HG02870 (cell line): ENCODE measurements at regions not wholly inside any gene's neighbourhood (a gene's known extent, or its start where the extent isn't known, plus 50 kb on each side); places are given as distances from the start of the nearest gene placed in this dataset.

Experiments
- ATAC-seq: cut with Tn5 transposase; IDR thresholded peaks from one replicate; pipeline ENCODE4 v1.9.1; 2021; ENCODE audit warnings: mild to moderate bottlenecking, moderate library complexity; ENCODE audit not compliant: unreplicated experiment

DNA sequence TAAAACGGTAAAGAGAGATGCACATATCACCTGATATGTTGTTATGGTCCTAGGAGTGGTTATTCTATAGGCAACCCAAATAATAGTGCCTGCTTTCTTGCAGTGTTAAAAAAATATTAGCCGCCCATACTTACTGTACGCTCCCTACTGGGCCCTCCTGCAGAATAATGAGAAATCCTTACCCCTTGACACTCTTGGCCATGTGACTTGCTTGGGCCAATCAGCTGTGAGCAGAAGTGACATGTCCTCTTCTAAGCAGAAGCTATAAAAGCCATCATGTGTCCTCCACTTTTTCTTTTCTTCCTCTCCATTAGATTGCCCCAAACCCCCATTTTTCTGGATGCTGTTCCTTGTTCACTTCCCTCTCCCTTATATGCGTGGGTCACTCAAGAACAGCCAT, 90.5 kb upstream of the SPRED2 start:
- ATAC-seq, result no peak

DNA sequence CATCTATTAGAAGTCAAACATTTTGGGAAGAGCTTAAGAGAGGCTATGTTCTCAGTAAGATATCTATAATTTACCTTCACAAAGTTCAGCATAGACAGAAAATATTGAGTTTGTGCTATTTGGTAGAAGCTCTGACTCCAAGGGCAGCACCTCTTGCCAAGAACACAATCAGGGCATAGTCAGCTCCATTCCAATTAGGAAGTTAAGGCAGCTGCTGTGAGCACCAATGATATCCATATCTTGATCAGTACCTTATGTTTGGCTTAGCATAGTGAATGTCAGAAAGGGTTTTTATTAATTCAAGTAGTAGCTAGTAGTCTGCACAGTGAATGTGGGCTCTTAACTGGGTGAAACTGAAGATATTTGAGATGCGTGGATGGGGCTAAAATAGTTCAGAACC, 86.4 kb upstream of the SPRED2 start:
- no peak for ATAC-seq

DNA sequence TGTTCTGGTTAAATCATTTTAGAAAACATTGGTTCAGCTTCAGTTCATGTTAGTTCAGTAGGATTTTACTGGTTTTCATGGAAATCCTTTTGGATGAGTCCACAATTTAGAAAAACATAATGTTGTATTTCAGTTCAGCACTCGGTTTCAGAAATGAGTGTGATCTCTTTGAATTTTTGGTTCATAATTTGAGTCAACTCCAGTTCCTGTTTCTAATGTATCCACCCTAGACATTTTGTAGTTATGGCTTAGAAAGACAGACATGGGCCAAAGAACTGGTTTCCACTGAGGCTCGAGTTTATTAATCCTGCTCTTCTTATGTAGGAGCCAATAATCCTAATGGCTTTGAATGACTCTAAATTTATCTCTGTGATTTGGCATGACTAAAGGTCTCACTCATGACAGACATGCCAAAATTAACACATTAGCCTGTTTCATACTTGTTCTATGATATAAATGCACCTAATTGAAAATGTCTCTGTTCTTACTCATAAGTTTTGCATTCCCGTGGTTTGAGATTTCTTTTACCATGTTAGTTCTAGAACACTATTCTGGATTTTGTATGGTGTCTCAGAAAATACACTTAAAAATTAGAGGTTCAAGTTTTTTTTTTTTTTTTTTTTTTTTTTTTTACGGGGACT, 82.3 kb upstream of the SPRED2 start:
- no peak for ATAC-seq

DNA sequence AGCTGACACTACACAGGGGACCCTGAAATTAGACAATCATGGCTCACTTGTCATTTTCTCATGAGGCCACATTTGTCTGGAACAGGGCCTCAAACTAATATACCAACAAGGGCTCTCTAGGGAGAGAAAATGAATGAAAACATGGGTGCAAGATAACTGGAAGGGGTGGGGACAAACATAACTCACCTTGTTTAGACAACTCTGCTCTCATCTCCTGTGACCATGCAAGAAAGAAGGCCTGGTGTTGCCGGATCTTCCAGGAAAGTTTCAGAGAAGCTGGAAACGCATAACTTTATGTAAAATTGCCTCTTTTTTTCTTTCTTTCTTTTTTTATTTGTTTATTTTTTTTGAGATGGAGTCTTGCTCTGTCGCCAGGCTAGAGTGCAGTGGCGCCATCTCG, 80.4 kb upstream of the SPRED2 start:
- no peak for ATAC-seq

DNA sequence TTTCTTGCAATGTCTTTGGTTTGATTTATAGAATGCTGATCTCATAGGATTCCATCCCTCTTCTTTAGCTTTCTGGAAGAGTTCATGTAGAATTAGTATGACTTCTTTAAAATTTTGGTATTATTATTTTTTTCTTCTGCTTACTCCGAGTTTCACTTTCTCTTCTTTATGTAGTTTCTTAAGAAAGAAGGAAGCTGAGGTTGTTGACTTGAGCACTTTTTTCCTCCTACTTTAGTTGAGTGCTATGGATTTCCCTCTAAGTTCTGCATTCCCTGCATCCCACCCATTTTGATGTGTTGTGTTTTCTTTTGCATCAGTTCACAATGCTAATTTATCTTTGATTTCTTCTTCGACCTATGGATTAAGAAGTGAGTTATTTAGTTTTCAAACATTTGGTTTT, 78.9 kb upstream of the SPRED2 start:
- ATAC-seq, result no peak

DNA sequence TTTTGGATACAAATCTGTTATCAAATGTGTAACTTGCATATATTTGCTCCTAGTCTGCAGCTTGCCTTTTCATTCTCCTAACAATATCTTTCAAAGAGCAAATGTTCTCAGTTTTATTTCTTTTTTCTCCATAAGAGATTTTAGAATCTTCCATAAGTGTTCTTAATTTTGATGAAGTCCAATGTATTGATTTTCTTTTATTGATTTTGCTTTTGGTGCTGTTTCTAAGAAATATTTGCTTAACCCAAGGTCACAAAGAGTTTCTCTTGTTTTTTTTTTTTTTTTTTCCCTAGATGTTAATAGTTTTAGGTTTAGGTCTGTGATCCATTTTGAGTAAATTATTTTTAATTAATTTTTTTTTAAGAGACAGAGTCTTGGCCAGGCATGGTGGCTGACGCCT, 75.8 kb upstream of the SPRED2 start:
- no peak for ATAC-seq

DNA sequence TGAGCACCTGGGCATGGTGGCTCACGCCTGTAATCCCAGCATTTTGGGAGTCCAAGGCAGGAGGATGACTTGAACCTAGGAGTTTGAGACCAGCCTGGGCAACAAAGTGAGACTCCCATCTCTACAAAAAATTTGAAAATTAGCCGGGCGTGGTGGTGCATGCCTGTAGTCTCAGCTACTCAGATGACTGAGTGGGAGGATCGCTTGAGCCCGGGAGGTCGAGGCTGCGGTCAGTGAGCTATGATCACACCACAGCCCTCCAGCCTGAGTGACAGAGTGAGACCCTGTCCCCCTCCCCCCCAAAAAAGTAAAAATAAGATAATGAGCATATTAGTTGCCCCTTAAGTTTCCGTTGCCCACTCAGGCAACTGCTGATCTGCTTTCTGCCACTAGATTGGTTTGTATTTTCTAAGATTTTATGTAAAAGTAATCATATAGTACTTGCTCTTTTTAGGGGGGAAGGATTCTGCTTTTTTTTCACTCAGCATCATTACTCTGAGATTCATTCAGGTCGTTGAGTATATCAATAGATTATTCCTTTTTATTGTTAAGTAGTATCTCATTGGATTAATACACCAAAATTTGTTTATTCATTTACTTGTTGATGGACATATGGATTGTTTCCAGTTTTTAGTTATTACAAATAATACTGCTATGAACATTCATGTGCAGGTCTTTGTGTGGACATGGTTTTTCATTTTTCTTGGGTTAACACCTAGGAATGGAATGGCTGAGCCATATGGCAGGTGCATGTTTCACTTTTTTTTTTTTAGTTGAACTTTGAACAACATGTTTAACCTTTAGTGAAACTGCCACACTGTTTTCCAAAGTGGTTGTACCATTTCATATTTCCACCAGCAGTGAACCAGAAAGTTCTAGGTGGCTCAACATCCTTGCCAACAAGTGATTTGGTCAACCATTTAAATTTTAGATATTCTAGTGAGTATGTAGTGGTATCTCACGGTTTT, 75.0 kb upstream of the SPRED2 start:
- ATAC-seq, result no peak

DNA sequence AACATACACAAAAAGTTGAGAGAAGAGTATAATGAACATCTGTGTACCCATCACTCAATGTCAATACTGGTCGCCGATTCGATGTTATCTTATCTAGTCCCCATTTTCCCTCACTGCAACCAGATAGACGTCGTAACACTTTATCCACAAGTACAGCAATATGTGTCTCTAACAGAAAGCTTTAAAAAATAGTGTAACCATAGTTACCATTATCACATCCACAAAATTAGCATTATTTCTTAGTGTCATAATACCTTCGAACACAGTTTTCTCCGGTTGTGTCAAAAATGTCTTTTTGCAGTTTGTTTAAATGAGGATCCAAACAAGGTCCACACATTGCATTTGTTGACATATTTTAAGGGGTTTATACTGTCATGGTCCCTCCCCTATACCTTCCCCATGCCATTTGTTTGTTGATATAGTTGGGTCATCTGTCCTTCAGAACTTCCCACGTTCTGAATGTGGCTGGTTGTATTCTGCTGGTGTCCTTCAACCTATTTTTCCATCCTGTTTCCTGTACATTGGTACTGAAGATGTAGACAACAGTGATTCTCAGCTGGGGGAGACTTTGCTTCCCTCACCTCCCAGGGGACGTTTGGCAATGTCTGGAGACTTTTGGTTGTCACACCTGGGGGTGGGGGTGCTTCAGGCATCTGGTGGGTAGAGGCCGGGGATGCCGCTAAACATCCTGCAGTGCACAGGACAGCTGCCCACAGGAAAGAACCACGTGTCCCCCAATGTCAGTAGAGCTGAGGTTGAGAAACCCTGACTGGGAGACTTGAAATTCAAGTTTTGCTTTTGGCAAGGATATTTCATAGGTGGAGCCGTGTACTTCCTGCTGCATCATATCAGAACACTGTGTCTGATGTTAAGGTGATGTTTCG, 72.7 kb upstream of the SPRED2 start:
- no peak for ATAC-seq

DNA sequence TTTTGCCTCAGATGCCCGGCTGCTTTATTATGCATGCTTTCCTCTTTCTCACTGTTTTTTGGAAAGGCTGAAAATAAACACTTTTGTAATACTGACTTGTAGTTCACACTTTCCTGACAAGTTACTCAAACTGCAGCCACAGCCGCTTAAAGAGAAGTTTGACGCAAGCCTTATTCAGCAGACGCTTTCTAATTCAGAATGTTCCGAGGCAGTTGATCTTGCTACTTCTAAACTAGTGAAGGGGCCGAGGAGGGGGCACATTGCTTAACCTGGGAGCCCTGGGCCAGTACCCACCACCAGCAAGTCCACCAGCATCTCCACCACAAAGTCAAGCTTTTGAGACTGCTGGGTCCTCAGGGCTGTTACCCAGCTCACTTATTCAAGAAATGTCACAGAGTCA, 71.8 kb upstream of the SPRED2 start:
- ATAC-seq, result no peak

DNA sequence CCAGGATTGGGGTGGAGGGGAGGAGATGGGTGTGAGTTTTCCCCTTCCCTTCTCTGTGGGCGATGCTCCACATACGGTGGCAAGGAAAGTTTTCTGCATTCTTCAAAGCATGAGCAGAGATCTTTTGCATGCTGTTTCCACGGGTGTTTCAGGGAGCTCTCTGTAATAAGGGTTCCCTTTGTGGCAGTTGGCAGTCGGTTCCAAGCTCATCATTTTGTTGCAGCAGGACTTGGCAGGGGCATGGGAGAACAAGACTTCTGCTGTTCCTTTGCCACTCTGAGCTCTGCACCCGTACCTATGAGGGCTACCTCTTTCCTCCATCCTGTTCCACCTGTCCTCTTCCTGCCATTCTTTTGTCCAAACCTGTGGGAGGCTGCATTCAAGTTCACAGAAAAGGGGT, 71.3 kb upstream of the SPRED2 start:
- ATAC-seq, result no peak

DNA sequence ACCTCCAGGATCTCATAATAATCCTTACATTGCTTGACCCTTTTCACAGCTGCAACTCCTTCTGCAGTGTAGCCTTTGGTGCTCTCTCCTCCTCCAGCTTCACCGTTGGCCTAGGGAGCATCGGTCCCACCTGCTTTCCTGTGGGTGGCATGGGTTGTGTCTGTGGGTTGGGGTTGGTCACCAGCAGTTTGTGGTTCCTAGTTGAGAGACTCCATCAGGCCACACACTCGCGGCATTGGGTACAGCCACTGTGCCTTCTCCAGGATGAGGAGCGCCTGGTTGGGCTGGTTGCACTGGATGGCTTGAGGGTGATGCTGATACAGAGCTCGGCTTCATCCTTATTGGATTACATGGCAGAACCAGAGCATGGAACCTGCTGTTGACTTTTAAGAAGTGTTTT, 69.4 kb upstream of the SPRED2 start:
- ATAC-seq, result no peak

DNA sequence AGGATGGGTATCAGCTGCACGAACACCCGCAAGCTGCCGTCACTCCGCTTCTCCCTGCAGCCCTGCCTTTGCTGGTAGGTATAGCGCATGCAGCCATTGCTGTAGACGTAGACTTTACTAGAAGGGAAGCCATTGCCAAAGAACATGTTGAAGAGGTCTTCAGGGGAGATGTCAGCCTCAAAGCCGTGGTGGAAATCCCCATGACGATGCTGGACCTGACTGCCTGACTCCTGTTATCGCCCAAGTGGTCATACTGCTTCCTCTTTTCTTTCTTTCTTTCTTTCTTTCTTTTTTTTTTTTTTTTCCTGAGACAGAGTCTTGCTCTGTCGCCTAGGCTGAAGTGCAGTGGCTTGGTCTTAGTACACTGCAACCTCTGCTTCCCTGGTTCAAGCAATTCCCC, 68.7 kb upstream of the SPRED2 start:
- ATAC-seq, result no peak

DNA sequence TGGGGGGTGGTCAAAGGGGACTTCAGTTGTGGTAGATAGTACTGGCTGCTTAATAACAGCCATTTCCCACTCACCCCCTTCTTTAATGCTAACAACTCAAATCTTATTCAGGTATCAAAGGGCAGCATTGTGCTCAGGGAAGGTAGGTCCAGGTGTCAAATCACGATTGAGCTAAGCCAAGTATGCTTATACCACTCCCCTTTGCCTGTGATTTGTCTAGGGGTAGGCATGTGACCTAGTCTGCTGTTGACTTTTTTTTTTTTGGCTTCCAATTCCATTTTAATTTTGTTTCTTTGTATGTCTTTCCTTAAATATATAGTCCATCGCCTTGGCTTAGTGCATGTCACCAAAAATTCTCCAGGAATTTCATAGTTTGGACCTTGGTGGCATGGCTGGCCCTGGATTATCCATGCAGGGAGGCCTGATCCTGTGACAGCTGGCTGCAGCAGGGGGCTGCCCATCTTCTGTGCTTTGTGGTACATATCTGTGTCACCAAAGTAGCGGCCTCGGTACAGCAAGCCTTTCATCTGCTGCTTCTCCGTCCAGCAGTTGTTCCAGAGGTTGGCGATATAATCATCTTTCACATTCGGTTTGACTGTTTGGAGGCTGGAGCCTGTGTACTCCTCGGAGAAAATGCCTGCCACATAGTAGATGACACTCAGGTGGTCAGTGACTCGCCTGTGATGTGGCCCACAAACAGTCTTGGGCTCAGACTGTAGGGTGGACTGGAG, 68.1 kb upstream of the SPRED2 start:
- no peak for ATAC-seq

DNA sequence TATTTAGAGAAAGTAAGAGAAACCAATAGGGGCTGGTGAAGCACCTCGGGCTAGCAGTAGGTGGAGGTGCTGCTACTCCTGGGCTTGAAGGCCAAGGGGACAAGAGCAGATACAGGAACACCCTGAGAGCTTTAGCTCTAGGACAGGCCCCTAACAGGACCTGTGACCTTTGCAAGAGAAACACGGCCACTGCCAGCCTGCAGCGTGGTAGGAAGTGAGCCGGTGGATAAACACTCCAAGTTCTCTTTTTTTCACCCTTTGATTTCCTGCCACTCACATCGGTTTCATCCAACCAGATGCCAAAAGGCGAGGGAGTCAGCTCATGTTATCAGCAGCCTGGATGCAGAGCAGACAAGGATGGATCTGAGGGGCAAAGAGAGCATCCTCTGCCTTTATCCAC, 66.8 kb upstream of the SPRED2 start:
- no peak for ATAC-seq

DNA sequence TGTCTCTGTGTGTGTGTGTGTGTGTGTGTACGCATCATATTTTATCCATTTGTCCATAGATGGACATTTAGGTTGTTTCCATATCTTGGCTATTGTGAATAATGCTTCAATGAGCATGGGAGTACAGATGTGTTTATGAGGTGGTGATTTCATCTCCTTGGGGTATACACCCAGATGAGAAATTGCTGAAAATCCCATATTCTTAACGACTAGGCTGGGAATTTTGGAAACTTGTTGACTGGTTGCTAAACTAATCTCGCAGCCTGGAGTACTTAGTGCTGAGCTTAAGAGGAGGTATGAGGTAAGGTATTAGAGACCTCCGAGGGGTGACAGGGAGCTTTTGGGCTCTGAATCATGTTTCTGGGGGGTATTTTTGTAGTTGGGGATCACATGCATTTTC, 66.0 kb upstream of the SPRED2 start:
- no peak for ATAC-seq

DNA sequence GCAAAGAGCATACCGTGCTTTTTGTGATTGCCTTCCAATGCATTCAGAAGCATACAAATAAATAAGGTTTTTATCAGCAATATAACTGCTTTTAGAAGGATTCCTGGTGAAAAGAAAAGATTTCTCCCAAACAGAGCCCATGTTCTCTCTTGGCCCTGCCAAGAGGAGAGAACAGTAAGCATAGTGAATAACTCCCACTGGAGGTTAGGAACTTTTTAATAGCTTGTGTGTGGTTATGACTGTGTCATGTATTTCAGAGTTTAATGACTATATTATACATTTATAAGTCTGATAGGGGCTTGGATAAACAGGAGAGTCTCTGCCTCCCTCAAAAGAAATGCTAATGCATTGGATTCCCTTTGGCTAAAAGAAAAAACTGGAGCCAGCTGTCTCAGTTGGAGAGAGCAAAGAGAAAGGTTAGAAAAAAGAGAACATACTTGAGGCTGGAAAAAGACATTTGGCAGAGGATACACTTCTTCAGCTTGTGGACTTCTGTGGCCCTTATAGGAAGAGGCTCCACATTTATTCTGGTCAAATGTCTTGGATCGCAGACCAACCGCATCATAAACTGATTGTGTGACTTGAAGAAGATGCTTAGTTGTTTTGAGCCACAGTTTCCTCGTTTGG, 63.0 kb upstream of the SPRED2 start:
- ATAC-seq, result no peak

DNA sequence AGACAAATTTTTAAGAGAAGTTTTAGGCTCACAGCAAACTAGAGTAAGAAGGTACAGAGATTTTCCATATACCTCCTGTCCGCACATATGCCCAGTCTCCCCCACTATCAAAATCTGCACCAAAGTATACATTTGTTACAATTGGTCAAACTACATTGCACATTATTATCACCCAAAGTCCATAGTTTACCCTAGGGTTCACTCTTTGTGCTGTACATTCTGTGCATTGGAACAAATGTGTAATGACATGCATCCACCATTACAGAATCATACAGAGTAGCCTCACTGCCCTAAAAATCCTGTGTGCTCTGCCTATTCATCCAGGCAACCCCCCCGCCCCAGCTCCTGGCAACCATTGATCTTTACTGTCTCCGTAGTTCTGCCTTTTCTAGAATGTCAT, 61.7 kb upstream of the SPRED2 start:
- ATAC-seq, result no peak

DNA sequence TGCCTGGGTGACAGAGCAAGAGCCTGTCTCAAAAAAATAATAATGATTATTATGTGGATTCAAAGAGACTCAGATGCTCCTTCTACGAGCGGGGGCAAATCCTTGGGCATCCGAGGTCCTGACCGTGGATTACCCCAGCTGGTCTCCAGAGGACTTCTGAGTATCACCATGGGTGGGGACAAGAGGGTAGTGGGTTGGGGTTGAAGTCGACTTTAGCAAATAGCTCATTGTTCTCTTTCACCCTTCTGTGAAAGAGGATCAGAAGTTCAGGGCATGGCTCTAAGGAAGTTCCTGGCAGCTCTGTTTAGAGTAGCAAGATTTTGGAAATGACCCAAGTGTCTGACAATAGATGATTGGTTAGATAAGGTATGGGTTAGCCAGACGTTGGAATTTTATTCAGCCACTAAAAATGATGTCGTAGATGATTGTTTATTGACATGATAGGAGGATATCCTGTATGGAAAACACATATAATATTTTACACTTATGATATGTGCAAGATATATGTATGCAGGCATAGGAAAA, 59.0 kb upstream of the SPRED2 start:
- no peak for ATAC-seq

DNA sequence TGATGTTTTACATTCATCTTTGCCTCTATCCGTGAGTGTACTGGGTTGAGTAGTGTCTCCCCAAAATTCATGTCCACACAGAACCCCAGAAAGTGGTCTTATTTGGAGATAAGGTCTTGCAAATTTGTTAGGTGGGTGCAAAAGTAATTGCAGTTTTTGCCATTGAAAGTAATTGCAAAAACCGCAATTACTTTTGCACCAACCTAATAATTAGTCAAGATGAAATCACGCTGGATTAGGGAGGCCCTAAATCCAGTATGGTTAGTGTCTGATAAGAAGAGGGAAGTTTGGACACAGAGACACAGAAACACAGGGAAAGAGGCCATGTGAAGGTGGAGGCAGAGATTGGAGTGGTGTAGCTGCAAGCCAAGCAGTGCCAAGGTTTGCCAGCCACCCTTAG, 57.8 kb upstream of the SPRED2 start:
- ATAC-seq, result no peak

DNA sequence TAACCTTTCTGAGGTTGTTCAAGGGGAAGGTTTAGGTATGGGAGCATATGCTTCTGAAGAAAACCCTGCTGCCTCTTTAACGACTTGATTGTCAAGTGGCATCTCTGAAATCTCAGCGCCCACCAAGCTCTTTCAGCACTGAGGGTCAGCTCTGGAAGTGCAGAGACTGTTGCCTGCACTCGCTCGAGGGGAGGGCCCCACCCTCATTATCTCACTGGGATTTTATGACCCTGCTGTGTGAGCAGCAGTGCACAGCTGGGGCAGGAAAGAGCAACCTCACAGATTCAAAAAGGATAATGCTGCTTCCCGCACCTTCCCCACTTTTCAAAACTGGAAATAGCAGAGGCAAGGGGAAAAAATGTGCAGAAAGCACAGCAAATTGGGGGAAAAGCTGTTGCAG, 56.9 kb upstream of the SPRED2 start:
- ATAC-seq, result no peak
